Activated naive CD8-positive, alpha-beta T cell (primary cell): ENCODE measurements at regions not wholly inside any gene's neighbourhood (a gene's known extent, or its start where the extent isn't known, plus 50 kb on each side); places are given as distances from the start of the nearest gene placed in this dataset.

Experiments used
- H3K27ac Mint-ChIP-seq: one replicate; pipeline ENCODE4 v1.8.0; 2021; ENCODE audit warnings: mixed read lengths
- H3K27me3 Mint-ChIP-seq: one replicate; pipeline ENCODE4 v1.8.0; 2021; ENCODE audit warnings: mixed read lengths
- H3K36me3 Mint-ChIP-seq: one replicate; pipeline ENCODE4 v1.8.0; 2021; ENCODE audit warnings: mixed read lengths
- H3K4me1 Mint-ChIP-seq: one replicate; pipeline ENCODE4 v1.8.0; 2021; ENCODE audit warnings: low read depth, mixed read lengths
- H3K4me3 Mint-ChIP-seq: one replicate; pipeline ENCODE4 v1.8.0; 2021; ENCODE audit warnings: mild to moderate bottlenecking, mixed read lengths
- H3K9me3 Mint-ChIP-seq: one replicate; pipeline ENCODE4 v1.8.0; 2021; ENCODE audit warnings: low read depth, mixed read lengths

DNA sequence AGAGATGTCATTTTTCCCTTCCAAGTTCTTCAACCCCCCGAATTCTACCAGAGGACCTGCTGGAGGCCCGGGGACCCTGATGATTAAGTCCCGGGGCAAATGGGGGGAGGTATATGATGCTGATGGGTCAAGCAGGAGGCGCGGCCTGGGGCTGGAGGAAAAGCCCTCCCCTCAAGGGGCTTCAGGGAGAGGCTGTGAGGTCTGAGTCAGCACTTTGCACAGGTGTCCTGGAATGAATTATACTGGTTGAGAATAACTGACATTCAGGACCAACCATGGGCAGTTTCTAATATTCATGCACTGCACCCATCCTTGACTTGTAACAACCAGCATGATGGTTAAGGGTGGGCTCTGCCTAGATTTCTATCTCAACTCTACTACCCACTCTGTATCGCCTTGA lies 146.8 kb upstream of the SYT13 start:
- Mint-ChIP-seq H3K27me3 (peaks cover 7% of the 10 kb centered on the region), H3K4me1 (no peaks in the 10 kb centered on the region), H3K9me3 (no peaks in the 10 kb centered on the region), H3K36me3 (no peaks in the 10 kb centered on the region), H3K27ac (no peak overlapping the region), H3K4me3 (no peak overlapping the region)

DNA sequence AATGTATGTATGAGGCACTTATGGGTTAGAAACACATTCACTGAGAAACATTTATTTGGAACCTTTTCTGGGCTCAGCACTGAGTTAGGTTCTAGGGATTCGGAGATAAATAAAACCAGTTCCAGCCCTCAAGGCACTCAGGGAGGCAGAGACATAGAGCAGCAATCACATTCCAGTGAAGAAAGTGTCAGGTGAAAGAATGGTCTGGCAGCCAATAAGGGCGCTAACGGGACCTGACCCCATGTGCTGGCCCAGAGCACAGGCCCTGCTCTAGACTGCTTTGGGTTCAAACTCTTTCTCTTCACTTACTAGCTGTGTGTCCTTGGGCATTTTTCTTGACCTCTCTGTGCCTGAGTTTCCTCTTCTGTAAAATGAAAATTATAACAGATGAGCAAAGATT lies 146.0 kb upstream of the SYT13 start:
- Mint-ChIP-seq H3K9me3 (no peaks in the 10 kb centered on the region), H3K36me3 (no peaks in the 10 kb centered on the region), H3K27ac (no peak overlapping the region), H3K27me3 (peaks cover 7% of the 10 kb centered on the region), H3K4me3 (no peak overlapping the region), H3K4me1 (no peaks in the 10 kb centered on the region)

GRCh38 chr11:45431046-45432018 lies 145.2 kb upstream of the SYT13 start:
- Mint-ChIP-seq H3K27ac (no peak overlapping the region), H3K27me3 (peaks cover 7% of the 10 kb centered on the region), H3K9me3 (no peaks in the 10 kb centered on the region), H3K4me3 (no peak overlapping the region), H3K36me3 (no peaks in the 10 kb centered on the region), H3K4me1 (no peaks in the 10 kb centered on the region)

DNA sequence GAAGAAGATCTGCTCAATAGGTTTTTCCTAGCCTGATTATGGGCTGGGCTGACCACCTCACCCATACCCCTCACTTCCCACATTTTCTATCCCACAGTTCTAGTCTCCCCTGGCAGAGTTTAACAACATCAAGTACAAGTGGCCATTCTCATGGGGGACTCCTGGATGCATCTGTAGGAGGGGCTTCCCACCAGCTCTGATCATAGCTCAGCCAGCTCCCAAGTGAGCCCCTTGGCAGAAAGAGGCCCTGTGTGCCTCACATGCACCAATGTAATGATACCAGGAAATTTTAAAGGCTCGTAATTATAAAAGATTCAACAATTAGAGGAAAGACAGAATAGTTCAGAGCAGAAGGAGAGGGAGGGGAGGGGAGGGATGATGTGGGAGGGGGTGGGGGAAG lies 144.2 kb upstream of the SYT13 start:
- H3K27me3 Mint-ChIP-seq = peaks cover 8% of the 10 kb centered on the region
- no peak overlapping the region for H3K27ac Mint-ChIP-seq
- no peaks in the 10 kb centered on the region for H3K36me3 Mint-ChIP-seq

GRCh38 chr11:45429719-45430118 lies 143.6 kb upstream of the SYT13 start:
- H3K36me3 Mint-ChIP-seq = no peaks in the 10 kb centered on the region
- H3K4me3 Mint-ChIP-seq = no peak overlapping the region
- H3K27ac Mint-ChIP-seq = no peak overlapping the region
- H3K9me3 Mint-ChIP-seq = no peaks in the 10 kb centered on the region
- peaks cover 8% of the 10 kb centered on the region for H3K27me3 Mint-ChIP-seq
- no peaks in the 10 kb centered on the region for H3K4me1 Mint-ChIP-seq

More for the DNA sequence above, 144.2 kb upstream of the SYT13 start:
- Mint-ChIP-seq H3K4me3 (no peak overlapping the region), H3K9me3 (no peaks in the 10 kb centered on the region), H3K4me1 (no peaks in the 10 kb centered on the region)

GRCh38 chr11:45428541-45429230 lies 142.5 kb upstream of the SYT13 start:
- H3K27ac Mint-ChIP-seq = no peak overlapping the region
- peaks cover 8% of the 10 kb centered on the region for H3K27me3 Mint-ChIP-seq
- no peaks in the 10 kb centered on the region for H3K36me3 Mint-ChIP-seq
- H3K9me3 Mint-ChIP-seq = no peaks in the 10 kb centered on the region
- H3K4me3 Mint-ChIP-seq = no peak overlapping the region
- H3K4me1 Mint-ChIP-seq = no peaks in the 10 kb centered on the region

DNA sequence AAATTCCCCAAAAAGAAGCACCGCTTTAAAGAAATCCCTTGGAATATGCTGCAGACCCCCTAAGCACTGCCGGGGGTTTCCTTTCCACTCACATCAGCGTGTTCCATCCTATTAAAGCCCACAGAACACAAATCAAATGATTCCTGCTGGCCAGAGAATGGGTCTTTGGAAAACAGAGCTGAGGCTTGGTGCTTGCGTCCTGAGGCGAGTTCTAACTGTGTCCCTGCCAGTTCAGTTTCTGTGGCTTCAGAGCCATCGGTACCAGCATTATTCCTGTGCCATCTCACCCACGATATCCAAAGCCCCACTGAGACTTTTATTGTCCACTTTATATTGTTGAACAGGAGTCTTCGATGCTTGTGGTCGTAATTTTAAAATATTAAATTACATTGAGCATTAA lies 142.0 kb upstream of the SYT13 start:
- no peaks in the 10 kb centered on the region for H3K36me3 Mint-ChIP-seq

GRCh38 chr11:45424411-45425180 lies 138.5 kb upstream of the SYT13 start:
- H3K27ac Mint-ChIP-seq = no peak overlapping the region
- H3K4me3 Mint-ChIP-seq = no peak overlapping the region
- no peaks in the 10 kb centered on the region for H3K4me1 Mint-ChIP-seq
- peaks cover 10% of the 10 kb centered on the region for H3K27me3 Mint-ChIP-seq
- no peaks in the 10 kb centered on the region for H3K36me3 Mint-ChIP-seq
- no peaks in the 10 kb centered on the region for H3K9me3 Mint-ChIP-seq

More for the DNA sequence above, 142.0 kb upstream of the SYT13 start:
- peaks cover 8% of the 10 kb centered on the region for H3K27me3 Mint-ChIP-seq
- H3K4me1 Mint-ChIP-seq = no peaks in the 10 kb centered on the region
- H3K27ac Mint-ChIP-seq = no peak overlapping the region
- no peak overlapping the region for H3K4me3 Mint-ChIP-seq
- H3K9me3 Mint-ChIP-seq = no peaks in the 10 kb centered on the region

DNA sequence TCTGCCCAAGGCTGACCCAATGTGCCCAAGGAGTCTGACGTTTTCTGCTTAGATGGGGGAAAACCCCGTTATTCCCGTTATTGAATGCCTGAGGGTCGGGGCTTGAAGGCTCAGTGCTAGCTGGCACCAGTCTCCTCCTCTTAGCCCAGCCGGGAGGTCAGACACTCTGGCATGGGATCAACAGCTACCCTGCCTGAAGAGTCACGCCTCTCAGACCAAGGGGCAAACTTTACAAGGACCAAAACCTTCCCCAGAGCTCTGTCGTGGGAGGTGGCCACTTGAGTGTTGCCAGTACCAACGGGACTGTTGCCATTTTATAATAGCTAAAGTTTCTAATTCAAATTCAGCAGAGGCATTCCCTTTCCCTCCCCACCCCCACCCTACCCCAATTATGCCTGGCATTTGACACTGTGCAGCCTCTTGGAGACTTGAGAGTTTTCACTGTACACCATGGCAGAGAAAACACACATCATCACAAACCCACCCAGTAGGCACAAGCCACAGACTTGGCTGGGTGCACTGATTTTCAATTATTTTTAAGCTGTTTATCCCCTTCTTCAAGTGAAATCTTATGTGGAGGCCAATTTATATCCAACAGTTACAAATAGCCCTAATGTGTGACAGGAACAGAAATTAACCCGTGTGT lies 137.5 kb upstream of the SYT13 start:
- H3K9me3 Mint-ChIP-seq = peaks cover 3% of the 10 kb centered on the region
- H3K36me3 Mint-ChIP-seq = no peaks in the 10 kb centered on the region
- no peak overlapping the region for H3K4me3 Mint-ChIP-seq
- H3K27ac Mint-ChIP-seq = no peak overlapping the region
- peaks cover 11% of the 10 kb centered on the region for H3K27me3 Mint-ChIP-seq
- H3K4me1 Mint-ChIP-seq = no peaks in the 10 kb centered on the region

DNA sequence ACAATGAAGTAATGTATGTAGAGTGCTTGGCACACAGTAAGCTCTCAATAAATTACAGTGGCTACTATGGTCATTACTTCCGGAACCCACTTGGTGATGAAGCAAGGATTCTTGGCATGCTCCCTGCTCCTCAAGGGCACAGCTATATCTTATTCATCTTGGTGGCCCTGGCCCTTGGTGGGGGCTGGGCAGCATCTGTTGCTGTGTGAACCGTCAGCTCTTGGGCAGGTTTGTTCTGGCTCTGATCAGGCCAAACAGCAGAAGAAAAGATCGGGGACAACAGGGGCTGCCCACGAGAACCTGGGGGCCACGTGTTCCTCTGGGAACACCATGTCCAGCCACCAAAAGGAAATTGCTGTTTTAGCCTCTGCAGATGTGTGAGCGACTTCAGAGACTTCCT lies 136.9 kb upstream of the SYT13 start:
- H3K4me1 Mint-ChIP-seq = no peaks in the 10 kb centered on the region
- H3K4me3 Mint-ChIP-seq = no peak overlapping the region
- peaks cover 3% of the 10 kb centered on the region for H3K9me3 Mint-ChIP-seq
- H3K27me3 Mint-ChIP-seq = peaks cover 14% of the 10 kb centered on the region
- H3K27ac Mint-ChIP-seq = no peak overlapping the region
- no peaks in the 10 kb centered on the region for H3K36me3 Mint-ChIP-seq

GRCh38 chr11:45414088-45414487 lies 127.9 kb upstream of the SYT13 start:
- H3K4me1 Mint-ChIP-seq = no peaks in the 10 kb centered on the region
- no peak overlapping the region for H3K4me3 Mint-ChIP-seq
- no peaks in the 10 kb centered on the region for H3K36me3 Mint-ChIP-seq
- H3K27ac Mint-ChIP-seq = no peak overlapping the region
- peaks cover 3% of the 10 kb centered on the region for H3K9me3 Mint-ChIP-seq
- peaks cover 17% of the 10 kb centered on the region for H3K27me3 Mint-ChIP-seq

GRCh38 chr11:45413156-45413858 lies 127.2 kb upstream of the SYT13 start:
- Mint-ChIP-seq H3K27ac (no peak overlapping the region), H3K4me3 (no peak overlapping the region), H3K36me3 (no peaks in the 10 kb centered on the region), H3K9me3 (no peaks in the 10 kb centered on the region), H3K4me1 (no peaks in the 10 kb centered on the region), H3K27me3 (peaks cover 13% of the 10 kb centered on the region)

GRCh38 chr11:45412521-45412920 lies 126.4 kb upstream of the SYT13 start:
- no peaks in the 10 kb centered on the region for H3K36me3 Mint-ChIP-seq
- no peaks in the 10 kb centered on the region for H3K4me1 Mint-ChIP-seq
- no peak overlapping the region for H3K4me3 Mint-ChIP-seq
- H3K9me3 Mint-ChIP-seq = no peaks in the 10 kb centered on the region
- H3K27me3 Mint-ChIP-seq = peaks cover 10% of the 10 kb centered on the region
- H3K27ac Mint-ChIP-seq = no peak overlapping the region

- H3K27ac Mint-ChIP-seq = no peak overlapping the region
- no peak overlapping the region for H3K4me3 Mint-ChIP-seq
- H3K4me1 Mint-ChIP-seq = no peaks in the 10 kb centered on the region
- no peaks in the 10 kb centered on the region for H3K36me3 Mint-ChIP-seq
- no peaks in the 10 kb centered on the region for H3K9me3 Mint-ChIP-seq
- H3K27me3 Mint-ChIP-seq = peaks cover 10% of the 10 kb centered on the region
Measured at GRCh38 chr11:45412051-45412471, 125.9 kb upstream of the SYT13 start.
